DMS114 treated with DMSO at 0.1 percent for 48 hours (cell line): ENCODE measurements at regions not wholly inside any gene's neighbourhood (a gene's known extent, or its start where the extent isn't known, plus 50 kb on each side); places are given as distances from the start of the nearest gene placed in this dataset.
"Not testable (repeated sequence)": the region's sequence is repeated elsewhere in the genome, so short reads cannot be mapped to it uniquely, and the experiment has no call there.

Experiments
- DNase-seq: peaks from one replicate; lab custom pipeline; 2025; ENCODE audit not compliant: unreplicated experiment; lab: John Stamatoyannopoulos, UW

DNA sequence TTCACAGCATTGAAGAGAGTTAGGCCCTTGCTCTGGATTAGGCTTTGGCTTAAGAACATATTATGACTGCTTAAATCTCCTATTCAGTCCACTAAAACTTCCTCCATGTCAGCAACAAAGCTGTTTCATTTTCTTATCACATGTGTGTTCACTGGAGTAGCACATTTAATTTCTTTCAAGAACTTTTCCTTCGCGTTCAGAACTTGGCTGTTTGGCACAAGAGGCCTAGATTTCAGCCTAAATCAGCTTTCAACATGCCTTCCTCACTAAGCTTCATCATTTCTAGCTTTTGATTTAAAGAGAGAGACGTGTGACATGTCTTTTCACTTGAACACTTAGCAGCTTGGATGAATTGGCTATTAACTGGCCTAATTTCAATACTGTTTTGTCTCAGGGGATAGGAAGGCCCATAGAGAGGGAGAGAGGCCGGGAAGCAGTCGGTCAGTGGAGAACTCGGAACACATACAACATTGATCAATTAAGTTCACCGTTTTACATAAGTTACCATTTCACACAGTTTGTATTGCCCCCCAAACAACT lies 885.2 kb upstream of the AUTS2 start:
- DNase-seq, result no peak

DNA sequence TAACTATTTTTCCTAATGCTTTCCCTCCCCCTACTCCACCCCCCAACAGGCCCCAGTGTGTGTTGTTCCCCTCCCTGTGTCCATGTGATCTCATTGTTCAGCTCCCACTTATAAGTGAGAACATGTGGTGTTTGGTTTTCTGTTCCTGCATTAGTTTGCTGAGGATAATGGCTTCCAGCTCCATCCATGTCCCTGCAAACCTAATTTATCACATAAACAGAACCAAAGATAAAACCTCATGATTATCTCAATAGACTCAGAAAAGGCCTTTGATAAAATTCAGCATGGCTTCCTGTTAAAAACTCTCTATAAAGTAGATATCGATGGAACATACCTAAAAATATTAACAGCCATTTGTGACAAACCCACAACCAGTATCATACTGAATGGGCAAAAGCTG lies 884.1 kb upstream of the AUTS2 start:
- DNase-seq, result not testable (repeated sequence)

DNA sequence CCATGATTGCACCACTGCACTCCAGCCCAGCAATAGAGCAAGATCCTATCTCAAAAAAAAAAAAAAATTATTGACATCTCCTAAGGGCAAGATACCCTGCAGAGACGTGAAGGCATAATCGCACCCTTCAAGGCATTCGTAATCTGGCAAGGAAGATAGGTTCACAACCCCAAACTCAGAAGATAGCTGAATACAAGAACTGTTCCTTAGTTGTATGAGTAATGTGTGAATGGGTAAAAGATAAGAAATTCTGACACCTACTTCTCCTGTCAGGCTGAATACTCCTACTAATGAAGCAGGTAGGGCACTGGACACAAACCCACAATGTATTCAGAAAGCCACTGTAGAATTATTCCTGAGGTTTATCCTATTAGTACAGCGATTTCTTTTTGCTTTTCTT lies 882.4 kb upstream of the AUTS2 start:
- no peak for DNase-seq

DNA sequence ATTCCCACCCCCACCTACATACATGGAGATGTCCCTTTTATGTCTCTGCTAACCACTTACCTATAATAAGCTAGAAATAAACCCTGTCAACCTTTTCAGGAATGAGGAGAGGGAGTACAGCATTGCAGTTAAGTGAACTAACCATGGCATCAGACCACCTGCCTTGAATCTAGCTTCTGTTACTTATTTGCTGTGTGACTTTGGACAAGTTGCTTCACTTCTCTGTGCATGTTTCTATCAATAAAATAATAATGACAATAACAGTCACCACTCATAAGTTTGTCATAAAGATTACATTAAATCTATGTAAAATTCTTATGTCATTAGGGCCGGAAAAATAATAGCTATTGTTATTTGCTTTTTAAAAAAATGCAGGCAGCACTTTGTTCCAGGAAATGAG lies 881.1 kb upstream of the AUTS2 start:
- no peak for DNase-seq

DNA sequence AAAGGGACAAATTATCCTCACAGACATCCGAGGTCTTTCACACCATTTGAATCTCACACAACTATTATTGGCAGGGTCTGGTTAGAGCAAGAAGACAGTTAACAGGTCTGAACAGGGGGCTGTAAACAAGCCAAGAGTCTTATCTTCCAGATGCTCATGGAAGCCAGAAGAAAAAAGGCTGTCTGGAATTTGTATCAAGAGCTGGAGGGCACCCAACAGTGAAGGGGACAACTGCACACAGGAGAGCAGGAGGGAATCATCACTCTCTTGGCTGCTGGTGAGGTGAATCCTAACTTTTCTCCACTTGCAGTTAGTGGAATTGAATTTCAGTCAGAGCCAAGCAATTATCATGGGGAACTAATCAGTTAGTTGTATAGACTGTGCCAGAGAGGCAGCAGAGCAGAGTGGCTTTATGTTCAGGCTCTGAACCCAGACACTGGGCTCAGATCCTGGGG lies 880.2 kb upstream of the AUTS2 start:
- no peak for DNase-seq

DNA sequence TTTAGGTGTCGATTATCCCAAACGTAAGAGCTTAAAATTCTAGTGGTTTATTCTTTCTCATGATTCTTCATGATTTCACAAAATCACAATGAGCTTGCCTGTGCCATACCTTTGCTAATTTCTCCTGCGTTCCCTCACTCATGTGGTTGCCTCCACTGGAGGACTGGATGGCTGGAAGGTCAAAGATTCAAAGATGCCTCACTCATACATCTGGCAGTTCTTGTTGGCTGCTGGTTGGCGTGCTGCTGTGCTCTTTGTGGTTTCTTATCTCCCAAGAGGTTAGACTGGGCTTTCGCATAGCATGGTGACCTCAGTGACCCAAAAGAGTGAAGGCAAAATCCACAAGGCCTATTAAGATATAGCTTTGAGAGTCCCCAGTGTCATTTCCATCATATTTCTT lies 877.6 kb upstream of the AUTS2 start:
- DNase-seq, result no peak

DNA sequence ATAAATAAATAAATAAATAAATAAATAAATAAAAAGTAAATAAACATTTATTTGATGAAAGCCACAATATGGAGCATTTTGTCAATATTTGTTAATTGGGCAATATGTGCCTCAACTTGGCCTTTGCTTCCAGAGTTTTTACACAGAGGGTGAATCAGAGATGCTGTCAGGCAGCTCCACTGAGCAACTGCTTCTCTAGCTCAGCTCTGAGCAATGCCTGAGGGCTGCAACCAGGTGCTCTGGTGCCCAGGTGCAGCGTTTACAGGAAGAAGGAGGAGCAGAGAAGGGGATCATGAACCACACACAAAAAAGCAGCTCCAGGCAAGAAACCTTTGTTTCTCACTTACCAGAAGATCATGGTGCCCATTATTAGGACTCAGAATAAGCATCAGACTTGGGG lies 876.2 kb upstream of the AUTS2 start:
- no peak for DNase-seq

DNA sequence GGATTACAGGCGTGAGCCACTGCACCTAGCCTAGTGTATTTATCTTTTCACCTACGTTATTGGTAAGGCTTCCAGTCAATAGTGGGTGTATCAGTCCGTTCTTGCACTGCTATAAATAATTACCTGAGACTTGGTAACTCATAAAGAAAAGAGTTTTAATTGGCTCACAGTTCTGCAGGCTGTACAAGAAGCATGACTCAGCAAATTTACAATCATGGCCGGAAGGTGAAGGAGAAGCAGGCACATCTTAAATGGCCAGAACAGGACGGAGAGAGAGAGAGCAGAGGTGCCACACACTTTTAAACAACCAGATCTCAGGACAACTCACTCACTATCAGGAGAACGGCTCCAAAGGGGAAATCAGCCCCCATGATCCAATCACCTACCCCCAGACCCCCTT lies 873.3 kb upstream of the AUTS2 start:
- DNase-seq, result no peak

DNA sequence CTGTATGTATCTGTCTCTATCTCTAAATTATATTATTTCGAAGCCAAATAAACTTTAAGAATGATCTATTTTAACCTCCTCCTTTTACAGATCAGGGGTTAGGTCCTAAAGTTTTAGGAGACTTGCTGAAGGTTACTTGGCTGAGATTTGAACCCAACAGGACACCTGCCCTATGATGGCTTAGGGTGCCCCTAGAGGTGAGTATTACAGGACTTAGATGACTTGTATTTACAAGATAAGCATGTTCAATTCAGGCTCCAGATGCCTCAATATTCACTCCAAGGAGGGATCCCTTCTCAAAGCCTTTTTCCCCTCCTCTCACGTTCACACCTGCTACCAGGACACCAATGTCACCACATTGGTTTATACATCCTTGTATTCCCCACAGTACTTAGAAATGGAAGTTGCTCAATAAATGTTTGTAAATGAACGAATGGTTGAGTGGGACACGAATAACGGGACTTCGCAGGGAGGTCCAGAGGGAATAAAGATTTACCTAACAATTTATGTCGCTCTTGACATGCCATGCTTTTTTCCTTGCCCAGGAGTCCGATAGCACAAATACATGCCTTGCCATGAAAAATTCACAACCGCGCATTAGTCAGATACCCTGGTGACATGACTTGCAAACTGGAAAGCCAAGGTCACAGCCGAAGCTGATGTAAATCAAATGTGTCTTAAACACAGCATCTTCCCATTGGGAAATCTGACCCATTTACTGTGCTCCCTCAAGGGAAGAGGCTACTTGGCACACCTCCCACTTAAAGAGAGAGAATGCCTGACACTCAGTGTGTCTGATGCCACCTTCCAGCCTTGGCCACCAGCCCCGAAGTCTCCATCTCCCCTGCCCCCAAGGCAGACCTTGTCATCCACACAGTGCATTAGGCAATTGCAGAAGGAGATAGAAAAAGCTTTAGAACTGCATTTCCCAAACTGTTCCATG lies 872.2 kb upstream of the AUTS2 start:
- no peak for DNase-seq

DNA sequence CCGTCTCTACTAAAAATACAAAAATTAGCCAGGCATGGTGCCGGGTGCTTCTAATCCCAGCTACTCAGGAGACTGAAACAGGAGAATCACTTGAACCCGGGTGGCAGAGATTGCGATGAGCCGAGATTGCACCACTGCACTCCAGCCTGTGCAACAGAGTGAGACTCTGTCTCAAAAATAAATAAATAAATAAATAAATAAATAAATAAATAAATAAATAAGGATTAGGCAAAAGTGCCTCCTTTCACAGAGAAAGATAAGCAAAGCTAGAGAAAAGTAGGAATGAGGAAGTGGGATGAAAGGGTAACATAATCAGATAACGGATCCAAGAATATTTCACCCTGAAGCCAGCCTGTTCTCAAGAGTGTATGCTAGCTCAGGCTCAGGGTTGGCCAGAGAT lies 869.6 kb upstream of the AUTS2 start:
- DNase-seq, result not testable (repeated sequence)

DNA sequence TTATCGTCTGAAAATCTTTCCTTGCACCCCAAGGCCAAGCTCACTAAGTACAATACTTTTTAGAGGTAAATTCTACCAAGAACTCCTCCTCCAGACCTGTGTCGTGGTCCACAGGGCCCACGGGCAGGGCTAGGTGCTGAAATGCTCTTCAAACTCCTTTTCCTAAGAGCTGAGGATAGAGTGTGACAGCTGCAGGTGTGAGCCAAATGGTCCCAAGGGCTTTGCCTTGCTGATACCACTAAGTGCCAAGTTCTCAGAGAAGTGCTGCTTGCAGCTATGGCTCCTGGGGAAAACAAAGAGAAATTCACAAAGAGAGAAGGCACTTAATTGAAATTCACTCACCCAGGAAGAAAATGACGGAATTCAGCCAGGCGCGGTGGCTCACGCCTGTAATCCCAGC lies 868.9 kb upstream of the AUTS2 start:
- DNase-seq, result no peak

DNA sequence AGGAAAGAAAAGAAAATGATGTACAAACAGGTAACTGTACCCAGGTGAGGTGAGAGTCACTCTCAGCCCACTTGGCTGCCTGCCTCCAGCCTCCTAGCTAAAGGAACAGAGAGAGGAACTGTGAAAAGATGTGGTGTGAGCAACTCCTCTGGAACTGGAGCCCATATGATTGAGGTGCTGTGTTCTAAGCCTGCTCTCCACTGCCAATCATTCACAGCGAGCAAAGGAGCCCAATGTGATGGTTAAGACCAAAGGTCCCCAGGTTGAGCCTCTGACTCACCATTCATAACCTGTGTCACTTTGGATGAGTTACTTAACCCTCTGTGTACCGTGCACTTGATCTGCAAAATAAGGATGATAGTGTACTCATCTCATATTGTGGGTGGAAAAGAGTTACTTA lies 868.1 kb upstream of the AUTS2 start:
- no peak for DNase-seq

DNA sequence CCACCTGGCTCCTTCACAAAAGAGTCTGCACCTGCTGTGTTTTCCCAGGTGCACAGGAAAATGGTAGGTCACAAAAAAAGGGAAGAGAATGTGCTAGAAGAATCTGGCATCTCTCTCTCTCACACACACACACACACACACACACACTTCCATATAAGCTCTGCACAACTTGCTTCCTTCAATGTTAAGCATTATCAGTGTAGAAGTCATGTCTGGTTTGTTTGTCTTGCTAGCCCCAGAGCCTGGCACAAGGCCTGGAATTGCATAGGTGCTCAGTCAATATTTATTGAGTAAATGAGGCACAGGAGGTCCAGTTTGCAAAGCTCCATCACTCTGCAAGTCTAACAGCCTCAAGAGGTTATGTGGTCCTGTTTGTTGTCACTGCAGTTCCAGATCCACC lies 867.3 kb upstream of the AUTS2 start:
- DNase-seq, result no peak

DNA sequence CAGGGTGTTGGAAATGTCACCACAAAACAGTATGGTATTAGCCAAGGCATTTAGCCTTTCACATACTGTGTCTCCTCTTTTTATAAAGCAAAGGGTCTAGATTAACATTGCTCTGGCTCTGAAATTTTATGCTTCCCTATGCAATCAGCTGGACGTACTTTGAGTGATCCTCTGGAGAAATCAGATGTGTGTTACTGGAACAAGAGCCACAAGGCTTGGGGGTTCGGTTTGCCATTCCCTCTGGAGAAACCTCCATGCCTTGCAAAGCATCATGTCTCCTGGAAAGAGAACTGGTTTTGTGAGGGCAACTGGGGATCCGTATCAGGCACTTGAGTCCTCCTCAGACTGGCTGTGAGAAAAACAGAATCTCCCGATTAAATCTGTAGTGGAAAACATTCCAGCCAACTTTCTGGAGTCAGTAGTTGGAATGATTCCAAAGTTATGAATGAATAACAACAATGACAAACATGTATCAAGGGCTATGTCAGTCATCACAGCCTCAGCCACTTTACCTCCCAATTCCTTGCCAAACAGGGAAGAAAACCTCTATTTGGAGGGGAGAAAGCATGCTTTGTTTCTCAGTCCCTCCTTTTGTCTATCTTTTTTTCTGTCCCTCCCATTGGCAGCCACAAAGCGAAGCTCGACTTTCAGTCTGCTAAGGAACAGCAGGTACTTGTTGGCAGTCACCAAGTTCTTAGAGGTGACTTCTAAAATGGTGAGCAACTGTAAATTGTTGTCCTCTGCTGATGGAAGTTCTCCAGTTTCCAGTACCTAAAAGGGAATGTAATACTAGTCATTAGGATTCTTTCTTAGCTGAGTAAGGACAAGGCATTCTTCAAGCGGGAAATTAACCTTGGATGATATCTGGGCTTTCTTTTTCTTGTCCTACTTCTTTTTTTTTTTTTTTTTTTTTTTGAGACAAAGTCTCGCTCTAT lies 864.8 kb upstream of the AUTS2 start:
- DNase-seq, result no peak

DNA sequence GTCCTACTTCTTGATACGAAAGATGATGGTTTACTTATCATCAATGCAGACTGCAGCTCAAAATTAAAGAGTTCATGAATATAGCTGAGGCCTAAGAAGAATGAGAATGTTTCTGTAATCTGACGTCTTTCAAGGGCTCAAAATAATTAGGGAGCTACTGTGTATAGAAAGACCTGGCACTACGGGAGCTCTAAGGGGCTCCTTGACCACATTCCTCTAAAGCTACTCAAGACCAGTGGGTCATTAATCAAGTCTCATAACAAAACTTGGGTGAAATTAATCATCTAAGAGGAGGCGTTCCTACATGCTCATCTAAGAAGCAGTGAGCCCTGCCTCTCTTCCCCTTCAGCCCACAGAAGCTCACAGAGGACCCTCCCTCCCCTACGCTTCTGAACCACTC lies 863.8 kb upstream of the AUTS2 start:
- no peak for DNase-seq

DNA sequence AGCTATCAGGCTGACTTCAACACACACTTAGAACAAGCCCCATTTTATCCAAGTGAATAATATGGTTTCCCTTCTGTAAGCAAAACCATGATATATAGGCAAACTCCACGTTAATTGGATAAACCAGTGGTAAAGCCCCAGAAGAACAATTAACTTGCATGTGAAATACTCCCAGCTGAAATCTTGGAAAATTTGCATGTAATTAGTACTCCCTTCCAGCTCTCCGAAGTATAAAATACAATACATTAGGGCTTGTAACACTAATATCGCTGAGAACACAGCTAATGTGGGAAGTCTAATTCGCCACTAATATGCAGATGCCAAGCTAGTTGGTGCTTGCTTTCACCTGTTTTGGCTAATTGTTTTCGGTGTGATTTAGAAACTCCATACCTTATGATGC lies 859.0 kb upstream of the AUTS2 start:
- DNase-seq, result no peak

DNA sequence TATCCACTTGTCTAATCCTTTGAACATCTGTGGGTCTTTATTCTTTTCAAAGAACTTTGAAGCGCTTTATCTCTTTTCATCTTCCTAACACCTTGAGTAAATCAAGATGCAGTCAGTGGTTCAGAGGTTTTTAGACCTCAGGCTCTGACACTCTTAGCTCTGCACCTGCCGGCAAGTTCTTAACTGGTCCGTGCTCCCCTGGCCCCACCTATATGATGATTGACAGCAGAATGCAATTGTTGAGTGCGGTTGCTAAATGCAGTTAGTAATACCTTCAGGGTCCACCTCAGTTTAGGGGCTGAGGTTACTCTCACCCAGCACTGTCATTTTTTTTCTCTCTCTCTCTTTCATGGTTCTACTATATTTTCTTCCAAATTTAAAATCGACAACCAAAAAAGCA lies 854.2 kb upstream of the AUTS2 start:
- DNase-seq, result no peak

DNA sequence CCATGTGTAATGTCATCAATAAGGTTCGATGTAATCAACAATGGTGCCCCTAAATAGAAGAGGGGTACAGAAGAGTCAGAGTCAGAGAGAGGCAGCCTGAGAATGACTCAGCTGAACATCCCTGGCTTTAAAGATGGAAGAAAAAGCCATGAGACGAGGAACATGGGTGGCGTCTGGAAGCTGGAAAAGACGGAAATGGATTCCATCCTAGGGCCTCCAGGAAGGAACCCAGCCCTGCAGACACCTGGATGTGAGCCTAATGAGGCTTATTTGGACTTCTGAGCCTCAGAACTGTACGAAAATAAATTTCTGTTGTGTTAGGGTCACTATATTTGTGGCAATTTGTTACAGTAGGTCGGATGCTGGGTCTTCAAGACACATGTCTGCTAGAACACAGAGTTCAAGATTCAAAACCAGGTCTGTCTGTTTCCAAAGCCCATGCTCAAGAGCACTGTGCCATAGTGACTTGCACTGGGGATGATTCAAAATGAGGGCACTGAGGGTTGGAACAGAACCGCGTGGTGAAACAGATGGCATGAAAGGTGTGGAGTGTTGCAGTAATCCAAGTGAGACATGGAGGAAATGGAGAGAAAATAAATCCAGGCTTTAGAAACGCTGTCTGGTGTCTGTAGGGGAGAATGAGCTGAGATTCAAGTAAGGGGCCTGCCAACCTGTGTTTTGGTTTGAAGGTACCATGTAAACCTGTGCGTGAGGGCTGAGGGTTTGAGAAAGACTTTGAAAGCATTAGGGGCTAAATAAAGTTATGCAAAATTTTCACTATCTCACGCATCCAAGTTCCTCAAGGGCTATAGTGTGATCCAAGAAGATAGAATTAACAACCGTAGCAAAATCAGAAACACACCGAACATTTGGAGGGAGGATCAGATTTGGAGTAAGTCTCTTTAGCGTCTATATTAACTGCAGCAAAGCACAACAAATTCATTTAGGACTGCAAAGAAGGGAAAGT lies 849.1 kb upstream of the AUTS2 start:
- DNase-seq, result no peak

DNA sequence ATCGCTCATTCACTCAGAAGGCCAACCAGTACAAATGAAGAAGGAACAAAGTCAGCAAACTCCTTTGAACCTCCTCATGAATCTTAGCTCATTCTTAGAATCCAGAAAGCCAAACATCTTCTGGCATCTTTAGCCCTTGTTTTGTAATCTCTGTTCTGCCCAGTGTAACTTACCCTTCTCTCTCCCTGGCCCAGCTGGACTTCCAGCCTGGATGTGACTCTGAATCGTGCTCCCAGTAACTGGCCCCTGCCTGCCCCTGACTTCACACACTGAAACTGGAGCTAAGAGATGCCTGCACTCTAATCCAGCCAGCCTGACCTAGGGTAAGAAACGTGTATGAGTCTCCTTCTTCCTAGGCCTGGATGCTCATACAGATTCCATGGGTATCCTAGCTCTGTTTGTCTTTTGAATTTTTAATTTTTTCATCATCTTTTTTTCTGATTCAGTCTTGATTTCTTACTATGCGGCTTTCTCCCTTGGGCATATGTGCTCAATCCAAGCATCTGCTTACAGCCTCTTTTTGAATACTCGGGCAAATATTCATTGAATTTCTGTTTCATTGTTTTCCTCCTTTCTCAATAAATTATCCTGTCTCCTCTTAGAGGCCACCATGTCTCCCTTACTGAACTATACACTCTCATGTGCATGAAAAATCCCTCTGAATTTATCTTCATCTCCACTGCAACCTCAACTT lies 845.6 kb upstream of the AUTS2 start:
- no peak for DNase-seq

DNA sequence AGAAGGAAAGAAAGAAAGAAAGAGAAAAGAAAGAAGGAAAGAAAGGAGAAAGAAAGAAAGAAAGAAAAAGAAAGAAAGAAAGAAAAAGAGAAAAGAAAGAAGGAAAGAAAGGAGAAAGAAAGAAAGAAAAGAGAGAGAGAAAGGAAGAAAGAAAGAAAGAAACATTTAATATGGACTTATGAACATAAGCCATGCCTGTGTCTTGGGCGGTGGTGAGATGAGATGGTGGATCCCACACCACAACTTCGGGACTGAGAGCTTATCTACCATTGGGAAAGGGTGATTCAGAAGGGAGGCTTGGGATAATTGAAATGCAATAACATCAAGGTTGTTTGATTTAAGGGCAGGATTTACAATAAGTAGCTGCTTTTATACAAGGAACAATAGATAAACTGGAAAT lies 843.9 kb upstream of the AUTS2 start:
- no peak for DNase-seq
